Posterior vena cava (tissue), 2 donors: ENCODE measurements at regions not wholly inside any gene's neighbourhood (a gene's known extent, or its start where the extent isn't known, plus 50 kb on each side); places are given as distances from the start of the nearest gene placed in this dataset.
"Not testable (repeated sequence)": the region's sequence is repeated elsewhere in the genome, so short reads cannot be mapped to it uniquely, and the experiment has no call there.

Experiments
- DNase-seq: peaks from one replicate; pipeline ENCODE4 v3.0.0-alpha.2; 2020; ENCODE audit warnings: low spot score
- intact Hi-C, 2 donors: fragments of 100-400 bp; cut with DNase I; formaldehyde crosslinking; loops; one replicate each; pipeline versions ENCODE4 v1.14.1 to v1.14.2; 2022 to 2023
- donor health status: DM: yes; HTN: yes; CAD: no.
- donor health status: DM: yes; HTN: yes; CAD: no.

GRCh38 chr16:34095006-34095405, 635.6 kb downstream of the TP53TG3F start:
- DNase-seq, intact Hi-C loops: not testable (repeated sequence)

GRCh38 chr16:34096911-34097310, 637.5 kb downstream of the TP53TG3F start:
- DNase-seq, intact Hi-C loops: not testable (repeated sequence)

- DNase-seq, intact Hi-C loops: not testable (repeated sequence)
Measured at GRCh38 chr16:34097326-34097725, 637.9 kb downstream of the TP53TG3F start.

GRCh38 chr16:34098033-34098432, 638.6 kb downstream of the TP53TG3F start:
- intact Hi-C loops, DNase-seq: not testable (repeated sequence)

- DNase-seq, intact Hi-C loops: not testable (repeated sequence)
Measured at GRCh38 chr16:34099028-34099427, 639.6 kb downstream of the TP53TG3F start.
